ENCODE measurements at regions not wholly inside any gene's neighbourhood (a gene's known extent, or its start where the extent isn't known, plus 50 kb on each side); places are given as distances from the start of the nearest gene placed in this dataset.

- no peak for DNase-seq
- ATAC-seq = no peak
- intact Hi-C loops (cut with DNase I) = no loop called here
Measured at GRCh38 chr9:26067608-26068007, 389.4 kb upstream of the TUSC1 start.

DNA sequence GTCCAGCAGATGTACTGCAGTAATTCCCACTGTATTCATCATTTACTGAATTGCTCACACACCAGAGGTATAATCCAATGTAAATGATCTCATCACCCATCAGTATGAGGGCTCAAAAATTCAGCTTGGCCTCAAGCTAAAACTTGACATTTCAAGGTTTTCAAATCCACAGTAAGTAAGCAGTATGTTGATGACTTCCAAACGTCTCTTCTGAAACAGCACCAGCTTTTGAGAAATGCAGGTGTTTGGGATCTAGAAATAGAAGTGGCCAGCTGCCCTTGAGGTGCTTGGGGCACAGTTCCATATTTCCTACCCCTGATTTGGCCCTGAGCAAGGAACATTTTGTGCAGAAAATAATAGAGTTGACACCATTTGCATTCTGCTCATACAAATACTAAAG, 388.0 kb upstream of the TUSC1 start:
- ATAC-seq (no peak), DNase-seq (no peak)
- intact Hi-C loops (cut with DNase I) = no loop called here

DNA sequence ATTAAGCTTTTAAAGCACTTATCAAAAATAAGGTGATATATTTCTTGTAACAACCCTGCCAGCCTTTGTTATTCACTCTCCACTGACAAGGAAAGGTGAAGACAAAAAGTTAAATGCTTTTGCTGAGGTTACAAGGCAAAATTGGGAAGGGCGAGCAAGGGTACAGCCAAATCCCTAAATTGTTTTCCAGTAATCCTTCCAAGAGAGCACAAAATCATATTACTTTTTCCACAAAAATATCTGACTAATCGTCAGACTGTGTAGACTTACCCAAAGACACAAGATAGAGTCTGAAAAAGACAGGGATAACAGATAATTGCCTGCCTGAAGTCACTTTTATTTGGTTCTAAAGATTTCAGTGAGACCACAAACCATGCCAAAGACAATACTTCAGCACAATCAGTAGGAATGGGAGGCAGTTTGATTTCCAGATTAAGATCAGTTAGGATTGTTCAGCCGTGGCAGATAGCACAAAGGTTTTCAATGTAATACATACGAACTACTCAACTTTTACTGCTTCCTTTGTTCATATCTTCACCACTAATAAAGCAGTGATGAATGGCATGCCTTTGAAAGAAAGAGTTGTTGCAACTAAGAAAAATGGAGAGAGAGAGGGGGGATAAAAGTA, 383.8 kb upstream of the TUSC1 start:
- DNase-seq (no peak), ATAC-seq (no peak)
- intact Hi-C loops (cut with DNase I) = no loop called here

DNA sequence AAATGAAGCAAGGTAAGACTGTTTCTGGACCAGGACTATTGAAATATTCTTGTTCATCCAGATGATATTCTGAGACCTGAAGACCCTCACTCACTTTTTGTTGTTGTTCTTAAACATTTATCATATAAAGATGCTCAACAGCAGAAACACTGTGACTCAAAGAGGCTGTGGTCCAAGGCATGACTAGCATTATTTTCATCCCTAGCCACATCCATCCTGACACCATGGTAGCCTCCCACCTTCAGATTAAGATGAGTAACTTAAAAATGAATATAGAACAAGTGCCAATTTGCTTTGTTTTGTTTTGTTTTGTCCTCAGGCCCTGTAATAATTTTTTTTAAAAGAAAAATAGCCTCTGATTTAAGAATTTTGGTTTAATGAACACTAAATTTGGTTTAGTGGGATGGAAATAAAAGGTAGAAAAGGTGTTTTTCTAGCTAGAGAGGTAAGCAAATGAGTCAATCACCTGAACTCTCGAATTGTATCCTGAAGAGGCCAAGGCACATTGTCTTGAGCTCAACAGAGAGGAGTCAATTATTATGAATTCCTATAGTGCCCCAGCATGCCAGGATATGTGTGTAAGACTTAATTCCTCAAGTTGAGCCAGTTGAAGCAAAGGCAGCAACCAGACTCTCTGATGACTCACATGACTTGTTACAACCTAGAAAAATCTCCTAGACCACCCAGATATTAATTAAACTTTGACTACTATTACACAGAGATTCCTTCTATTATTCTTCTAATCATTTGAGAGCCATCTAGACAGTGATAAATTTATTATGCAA, 380.1 kb upstream of the TUSC1 start:
- intact Hi-C loops (cut with DNase I) = no loop called here
- ATAC-seq (no peak), DNase-seq (no peak)

DNA sequence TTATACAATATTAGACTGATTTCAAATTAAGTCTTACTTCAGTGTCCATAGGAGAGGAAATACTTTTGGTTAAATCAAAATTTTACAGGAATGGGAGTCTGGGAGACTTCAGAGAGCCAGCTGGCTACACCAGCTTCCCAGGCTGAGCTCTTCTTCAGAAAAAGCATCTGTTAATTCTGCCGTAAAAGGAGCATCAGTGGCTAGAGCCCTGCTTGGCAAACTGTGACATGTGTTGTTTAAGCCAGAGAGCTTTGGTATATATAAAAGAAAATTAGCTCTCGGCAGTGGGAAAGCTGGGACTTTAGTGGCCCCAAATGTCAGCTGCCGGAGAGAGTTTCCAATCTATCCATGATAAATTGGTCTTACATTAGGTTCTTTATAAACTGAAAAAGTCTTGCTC, 378.8 kb upstream of the TUSC1 start:
- intact Hi-C loops (cut with DNase I) = no loop called here
- ATAC-seq (no peak), DNase-seq (no peak)

DNA sequence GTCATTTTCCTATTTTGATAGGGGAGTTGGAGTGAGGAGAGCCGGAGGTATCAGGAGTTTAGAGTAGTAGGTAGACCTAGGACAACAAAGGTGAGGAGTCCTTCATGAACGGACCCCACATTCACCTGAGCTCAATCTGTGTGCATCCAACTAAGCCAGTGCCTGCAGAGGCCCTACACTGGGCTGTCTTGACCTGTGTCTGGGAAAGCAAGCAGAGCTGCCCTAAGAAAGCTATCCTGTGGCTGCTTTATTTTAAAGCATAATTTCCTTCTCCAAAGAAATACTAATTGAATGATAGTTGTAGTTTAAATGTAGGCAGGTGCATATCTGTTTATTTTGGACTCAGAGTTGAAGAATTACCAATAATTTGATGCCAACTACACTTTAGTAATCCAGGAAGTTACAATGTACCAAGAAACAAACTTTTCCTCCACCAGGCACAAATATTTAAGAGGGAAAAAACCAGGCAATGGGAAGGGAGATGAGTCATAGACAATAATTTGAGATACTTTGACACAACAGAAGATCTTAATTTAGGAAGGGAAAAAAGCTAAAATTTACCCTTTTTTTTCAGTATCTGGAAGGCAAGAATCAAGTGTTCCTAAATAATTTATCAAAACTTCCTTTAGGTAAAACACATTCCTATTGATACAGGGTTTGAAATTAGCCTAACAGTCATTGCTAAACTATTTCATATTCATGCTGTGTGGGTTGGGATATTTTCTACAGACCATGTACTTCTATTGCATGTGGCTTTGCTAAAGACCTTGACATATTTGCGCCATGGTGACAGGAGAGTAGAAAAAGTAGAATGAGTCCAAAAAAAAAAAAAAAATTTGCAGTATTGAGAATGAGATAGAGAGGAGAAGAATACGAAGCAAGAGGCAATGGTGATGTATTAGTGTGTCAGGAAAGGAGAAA, 376.6 kb upstream of the TUSC1 start:
- DNase-seq (no peak), ATAC-seq (no peak)
- intact Hi-C loops (cut with DNase I) = no loop called here

GRCh38 chr9:26053954-26054353, 375.7 kb upstream of the TUSC1 start:
- ATAC-seq = no peak
- no peak for DNase-seq
- intact Hi-C loops (cut with DNase I) = no loop called here

GRCh38 chr9:26043431-26043830, 365.2 kb upstream of the TUSC1 start:
- ATAC-seq (no peak), DNase-seq (no peak)
- intact Hi-C loops (cut with DNase I) = no loop called here

DNA sequence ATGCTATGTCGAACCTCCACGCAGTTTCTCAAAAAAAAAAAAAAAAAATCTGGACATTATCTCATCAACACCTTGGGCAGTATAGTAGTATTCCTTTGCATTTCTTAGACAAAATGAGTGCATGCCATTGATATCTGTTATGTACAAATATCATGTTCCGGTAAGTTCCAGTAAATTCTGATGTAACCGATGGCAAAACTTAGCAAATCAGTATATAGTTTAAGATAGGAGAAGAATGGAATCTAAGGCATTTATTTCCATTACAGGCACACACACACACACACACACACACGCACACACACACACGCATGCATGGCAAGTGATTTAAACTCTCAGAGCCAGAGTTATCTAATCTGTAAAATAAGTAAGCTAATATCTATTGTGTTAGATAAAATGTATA, 356.5 kb upstream of the TUSC1 start:
- ATAC-seq (no peak), DNase-seq (no peak)
- intact Hi-C loops (cut with DNase I) = no loop called here

DNA sequence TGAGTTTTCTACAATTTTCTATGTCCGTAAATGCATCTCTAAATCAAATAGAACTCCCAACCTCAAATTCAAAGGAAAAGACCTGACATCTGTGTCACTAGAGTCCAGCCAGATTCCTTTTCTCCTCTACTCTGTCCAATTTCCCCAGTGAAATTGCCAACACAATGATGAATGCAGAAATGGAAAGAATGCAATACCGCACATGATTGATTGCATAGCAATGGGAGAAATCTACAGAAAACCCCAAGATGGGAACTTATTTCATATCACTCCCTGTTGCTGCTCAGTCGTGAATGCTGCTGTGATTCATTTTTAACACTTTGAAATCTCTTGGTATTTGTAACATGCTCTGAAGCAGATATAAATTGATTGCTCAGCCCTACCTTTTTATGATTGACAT, 355.1 kb upstream of the TUSC1 start:
- ATAC-seq = no peak
- intact Hi-C loops (cut with DNase I) = no loop called here
- DNase-seq = no peak

DNA sequence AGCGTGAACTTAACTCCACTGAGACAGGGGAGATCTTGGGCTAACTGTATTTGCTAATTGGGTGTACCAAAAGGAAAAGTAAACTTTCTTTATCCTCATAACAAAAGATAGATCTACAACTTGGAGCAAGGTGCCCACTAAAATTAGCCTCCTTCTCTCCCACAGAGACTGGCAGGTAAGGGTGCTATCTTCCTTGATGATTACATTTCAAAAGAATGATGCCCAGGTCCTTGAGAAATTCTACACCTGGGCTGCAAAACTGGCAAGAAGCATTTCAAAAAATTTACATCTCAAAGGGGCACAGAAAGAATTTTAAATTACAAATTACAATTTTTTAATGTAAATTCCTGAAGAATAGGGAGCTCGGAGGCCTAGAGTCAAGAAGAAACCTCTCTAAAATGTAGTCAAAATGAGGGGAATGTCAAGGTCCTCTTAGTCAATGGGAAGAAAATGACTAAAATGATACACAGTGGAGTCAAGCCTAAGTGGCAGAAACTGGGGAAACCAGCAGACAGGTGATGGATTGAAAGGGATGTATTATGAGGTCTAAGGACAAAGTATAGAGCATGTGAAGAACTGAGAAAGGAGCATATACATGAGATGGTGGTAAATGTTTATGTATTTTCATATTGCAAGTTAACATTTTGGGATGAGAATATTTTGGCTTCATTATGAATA, 348.3 kb upstream of the TUSC1 start:
- ATAC-seq (no peak), DNase-seq (no peak)
- intact Hi-C loops (cut with DNase I) = no loop called here

DNA sequence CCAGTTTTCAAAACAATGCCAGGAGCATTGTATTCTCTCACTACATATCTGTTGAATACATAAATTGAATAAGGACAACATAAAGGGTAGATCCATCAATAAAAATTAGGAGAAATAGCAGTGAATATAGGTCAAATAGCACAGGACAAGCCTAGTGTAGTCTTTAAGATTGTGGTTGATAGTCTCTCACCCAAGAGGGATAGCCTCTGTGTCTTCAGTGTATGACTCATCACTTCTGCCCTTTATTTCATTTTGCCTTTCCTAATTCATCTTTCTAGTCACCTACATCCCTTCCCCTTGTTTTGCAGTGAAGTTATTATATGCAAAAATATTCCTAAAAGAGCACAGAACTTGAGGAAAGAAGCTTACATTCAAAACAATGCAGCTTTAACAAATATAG, 335.0 kb upstream of the TUSC1 start:
- DNase-seq = no peak
- no peak for ATAC-seq
- intact Hi-C loops (cut with DNase I) = no loop called here

DNA sequence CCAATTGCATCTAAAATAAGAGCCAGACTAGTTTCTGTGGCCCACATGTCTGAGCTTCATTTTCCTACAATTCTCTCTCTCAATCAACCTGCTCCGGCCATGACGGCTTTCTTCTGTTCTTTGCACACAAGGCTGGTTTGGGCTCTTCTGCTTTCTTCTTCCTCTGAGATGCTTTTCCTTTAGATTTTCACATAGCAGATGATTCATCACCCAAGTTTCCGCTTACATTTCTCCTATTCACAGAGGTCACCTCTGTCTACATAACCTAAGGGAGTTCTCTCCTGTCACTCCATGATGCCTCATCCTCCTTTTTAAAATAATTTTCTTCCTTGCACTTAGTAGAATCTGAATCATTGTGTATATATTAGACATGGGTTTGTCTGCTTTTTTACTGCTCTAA, 334.6 kb upstream of the TUSC1 start:
- ATAC-seq (no peak), DNase-seq (no peak)
- intact Hi-C loops (cut with DNase I) = no loop called here

DNA sequence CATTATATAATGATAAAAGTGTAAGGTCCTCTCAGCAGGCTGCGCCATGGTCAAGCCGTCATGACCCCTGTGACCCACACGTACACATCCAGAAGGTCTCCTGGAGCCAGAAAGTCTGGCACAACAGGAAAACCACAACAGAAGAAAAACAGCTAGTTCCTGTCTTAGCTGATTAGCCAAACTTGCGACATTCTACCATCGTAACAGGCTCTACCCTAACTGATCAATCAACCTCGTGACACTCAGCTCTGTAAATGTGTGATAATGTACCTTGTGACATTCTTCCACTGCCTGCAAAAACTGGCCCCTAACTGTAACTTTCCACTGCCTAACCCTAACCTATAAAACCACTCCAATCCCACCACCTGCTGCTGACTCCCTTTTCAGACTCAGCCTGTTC, 316.4 kb upstream of the TUSC1 start:
- DNase-seq (no peak), ATAC-seq (no peak)
- intact Hi-C loops (cut with DNase I) = no loop called here

DNA sequence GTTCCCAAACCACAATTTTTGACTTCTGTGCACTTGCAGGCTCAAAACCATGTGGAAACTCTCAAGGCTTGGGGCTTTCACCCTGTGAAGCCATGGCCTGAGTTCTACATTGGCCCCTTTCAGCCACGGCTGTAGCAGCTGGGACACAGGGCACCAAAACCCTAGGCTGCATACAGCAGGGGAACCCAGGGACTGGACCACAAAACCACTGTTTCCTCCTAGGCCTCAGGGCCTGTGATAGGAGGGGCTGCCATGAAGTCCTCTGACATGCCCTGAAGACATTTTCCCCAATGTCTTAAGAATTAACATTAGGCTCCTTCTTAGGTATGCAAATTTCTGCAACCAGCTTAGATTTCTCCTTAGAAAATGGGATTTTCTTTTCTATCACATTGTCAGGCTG, 312.1 kb upstream of the TUSC1 start:
- no peak for DNase-seq
- no peak for ATAC-seq
- intact Hi-C loops (cut with DNase I) = no loop called here

- no peak for ATAC-seq
- intact Hi-C loops (cut with DNase I) = no loop called here
- DNase-seq = no peak
Measured at GRCh38 chr9:25975667-25976066, 297.4 kb upstream of the TUSC1 start.

GRCh38 chr9:25964239-25964638, 286.0 kb upstream of the TUSC1 start:
- no peak for DNase-seq
- intact Hi-C loops (cut with DNase I) = no loop called here
- no peak for ATAC-seq

GRCh38 chr9:25960178-25960577, 281.9 kb upstream of the TUSC1 start:
- intact Hi-C loops (cut with DNase I) = no loop called here
- DNase-seq = no peak
- no peak for ATAC-seq

- intact Hi-C loops (cut with DNase I) = no loop called here
- DNase-seq = no peak
- ATAC-seq = no peak
Measured at GRCh38 chr9:25954209-25954608, 276.0 kb upstream of the TUSC1 start.

GRCh38 chr9:25948182-25948581, 269.9 kb upstream of the TUSC1 start:
- DNase-seq = no peak
- intact Hi-C loops (cut with DNase I) = no loop called here
- no peak for ATAC-seq

Data from left cardiac atrium (tissue), 4 donors.